Lower leg skin (tissue), 3 donors: ENCODE measurements at regions not wholly inside any gene's neighbourhood (a gene's known extent, or its start where the extent isn't known, plus 50 kb on each side); places are given as distances from the start of the nearest gene placed in this dataset.

Experiments used
- POLR2A ChIP-seq, 2 donors: fragments of 450-650 bp; IDR thresholded peaks; one replicate each; pipeline ENCODE4 v1.6.1; 2016 to 2017; ENCODE audit warnings: antibody characterized with exemption in 2 of 2, mild to moderate bottlenecking in 1 of 2, moderate library complexity in 1 of 2
- TF ChIP-seq, protein P1 (sequence below), 3 donors: fragments of 450-650 bp; IDR thresholded peaks; one replicate each; pipeline ENCODE4 v1.5.1; 2016; ENCODE audit warnings: antibody characterized with exemption in 3 of 3, mild to moderate bottlenecking in 3 of 3, moderate library complexity in 2 of 3

DNA sequence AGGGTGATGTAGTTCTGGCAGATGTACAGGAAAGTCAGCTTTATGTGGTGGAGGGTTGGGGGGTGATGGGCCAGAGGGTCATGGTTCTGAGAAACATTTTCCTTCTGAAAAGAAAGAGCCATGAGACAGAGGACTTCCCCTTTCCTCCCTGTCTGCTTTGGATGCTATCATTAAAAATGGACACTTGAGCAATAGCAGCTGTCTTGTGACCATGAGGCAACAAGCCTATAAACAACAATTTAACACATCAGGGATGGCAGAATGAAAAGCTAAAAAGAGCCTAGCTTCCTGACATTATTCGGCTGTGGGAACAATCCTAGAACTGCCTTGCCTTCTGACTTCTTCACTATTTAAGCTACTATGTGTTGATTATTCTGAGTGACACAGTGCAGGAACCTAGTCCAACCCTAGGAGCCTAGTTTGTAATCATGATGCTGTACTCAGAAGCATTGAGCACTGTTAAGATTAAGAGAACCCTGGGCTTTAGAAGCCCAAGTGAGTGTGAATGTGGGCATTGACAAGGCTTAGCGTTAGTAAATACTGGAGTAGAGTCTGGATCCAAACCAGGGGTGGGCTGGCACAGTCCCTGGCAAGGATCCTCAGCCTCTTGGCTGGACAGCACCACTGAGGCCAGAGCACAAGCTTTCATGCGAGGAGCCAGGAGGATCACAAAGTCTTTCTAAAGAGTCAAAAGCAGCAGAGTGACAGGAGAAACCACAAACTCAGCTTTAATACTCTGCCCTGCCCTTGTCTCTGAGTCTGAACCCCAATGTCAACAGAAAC lies 178.5 kb upstream of the EGFLAM start:
- TF ChIP-seq, protein P1, sequence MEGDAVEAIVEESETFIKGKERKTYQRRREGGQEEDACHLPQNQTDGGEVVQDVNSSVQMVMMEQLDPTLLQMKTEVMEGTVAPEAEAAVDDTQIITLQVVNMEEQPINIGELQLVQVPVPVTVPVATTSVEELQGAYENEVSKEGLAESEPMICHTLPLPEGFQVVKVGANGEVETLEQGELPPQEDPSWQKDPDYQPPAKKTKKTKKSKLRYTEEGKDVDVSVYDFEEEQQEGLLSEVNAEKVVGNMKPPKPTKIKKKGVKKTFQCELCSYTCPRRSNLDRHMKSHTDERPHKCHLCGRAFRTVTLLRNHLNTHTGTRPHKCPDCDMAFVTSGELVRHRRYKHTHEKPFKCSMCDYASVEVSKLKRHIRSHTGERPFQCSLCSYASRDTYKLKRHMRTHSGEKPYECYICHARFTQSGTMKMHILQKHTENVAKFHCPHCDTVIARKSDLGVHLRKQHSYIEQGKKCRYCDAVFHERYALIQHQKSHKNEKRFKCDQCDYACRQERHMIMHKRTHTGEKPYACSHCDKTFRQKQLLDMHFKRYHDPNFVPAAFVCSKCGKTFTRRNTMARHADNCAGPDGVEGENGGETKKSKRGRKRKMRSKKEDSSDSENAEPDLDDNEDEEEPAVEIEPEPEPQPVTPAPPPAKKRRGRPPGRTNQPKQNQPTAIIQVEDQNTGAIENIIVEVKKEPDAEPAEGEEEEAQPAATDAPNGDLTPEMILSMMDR (IDR thresholded peaks at IDR 0.05) = no peak
- no peak for TF ChIP-seq POLR2A (IDR thresholded peaks at IDR 0.05)
